ENCODE measurements at regions not wholly inside any gene's neighbourhood (a gene's known extent, or its start where the extent isn't known, plus 50 kb on each side); places are given as distances from the start of the nearest gene placed in this dataset.

DNA sequence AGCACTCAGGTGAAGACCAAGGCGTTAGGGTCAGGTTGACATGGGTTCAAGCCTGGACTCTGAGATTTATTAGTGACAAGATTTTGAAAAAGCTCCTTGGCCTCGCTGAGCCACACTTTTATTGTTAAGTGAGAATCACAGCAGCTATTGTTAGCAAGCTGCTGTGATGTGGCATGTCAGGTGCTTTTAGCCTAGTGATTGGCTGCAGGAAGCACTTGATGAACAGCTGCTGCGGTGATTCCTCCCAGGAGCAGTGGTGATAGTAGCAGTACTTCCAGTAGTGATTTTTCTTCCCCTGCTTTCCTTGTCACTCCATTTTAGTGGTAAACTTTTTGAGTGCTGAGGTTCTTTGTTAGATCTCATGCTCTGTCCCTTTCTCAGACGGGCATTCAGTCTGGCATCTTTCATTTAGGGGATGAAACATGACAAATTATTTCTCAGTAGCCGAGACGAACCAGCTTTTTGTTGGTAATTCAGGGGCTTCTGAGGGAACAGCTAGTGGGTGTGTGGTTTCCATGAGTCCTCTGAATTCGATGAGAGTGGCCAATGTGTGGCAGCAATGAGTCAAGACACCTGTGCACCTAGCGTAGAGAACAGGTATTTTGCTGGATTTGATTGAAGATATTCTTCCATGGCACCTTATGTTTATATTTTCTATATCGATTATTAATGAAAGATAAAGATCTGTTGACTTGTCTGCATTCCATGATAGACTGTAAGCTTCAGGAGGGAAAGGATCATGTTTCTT lies 696.7 kb downstream of the DHX35 start:
- no peak for DNase-seq

DNA sequence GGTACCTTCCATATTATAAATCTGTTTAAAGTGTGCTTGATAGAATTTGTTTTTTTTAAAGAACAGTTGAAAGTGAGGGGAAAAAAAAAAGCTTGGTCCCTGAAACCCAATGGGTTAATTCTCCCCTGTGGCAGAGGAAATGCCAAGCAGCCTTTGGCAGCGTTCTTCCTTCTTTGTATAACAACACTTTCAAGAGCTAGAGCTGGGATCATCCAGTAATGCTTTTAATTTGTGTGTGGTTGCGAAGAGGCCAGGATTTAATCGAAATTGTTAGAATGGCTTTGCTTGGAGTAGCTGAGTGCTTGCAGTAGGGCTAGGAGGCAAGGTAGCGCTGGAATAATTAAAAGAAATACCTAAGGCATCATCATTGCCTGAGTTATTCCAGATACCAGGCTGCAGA lies 692.0 kb downstream of the DHX35 start:
- no peak for DNase-seq

DNA sequence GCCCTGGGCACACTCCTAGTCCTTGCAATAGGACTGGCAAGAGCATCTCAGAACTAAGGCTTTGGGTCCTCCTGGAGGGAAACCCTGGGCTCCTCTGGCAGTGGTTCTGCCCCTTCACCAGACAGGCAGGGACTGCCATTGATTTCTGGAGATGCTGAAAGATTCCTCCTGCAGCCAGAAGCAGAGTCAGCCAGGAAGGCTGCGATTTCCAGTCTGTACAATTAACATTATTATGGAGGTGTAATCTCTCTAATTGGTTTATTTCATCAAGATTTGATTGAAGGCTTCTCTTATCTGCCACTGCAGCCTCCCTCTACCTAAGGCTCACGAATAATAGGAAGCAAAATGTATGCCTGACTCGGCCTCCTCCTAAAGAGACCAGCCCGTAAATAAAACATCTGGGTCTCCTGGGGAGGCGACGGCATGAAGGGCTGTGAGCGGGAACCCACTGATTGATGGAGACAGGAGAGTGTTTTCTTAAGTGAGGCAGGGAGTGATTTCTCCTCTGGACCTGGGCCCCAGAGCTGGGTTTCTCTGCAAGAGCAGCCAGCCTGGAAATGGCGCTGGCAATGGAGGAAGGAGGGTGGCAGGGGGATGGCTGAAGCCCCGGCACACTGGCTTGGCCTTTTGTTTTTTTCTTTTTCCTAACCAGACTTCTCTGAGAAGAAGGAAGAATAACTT lies 689.6 kb downstream of the DHX35 start:
- DNase-seq = no peak

DNA sequence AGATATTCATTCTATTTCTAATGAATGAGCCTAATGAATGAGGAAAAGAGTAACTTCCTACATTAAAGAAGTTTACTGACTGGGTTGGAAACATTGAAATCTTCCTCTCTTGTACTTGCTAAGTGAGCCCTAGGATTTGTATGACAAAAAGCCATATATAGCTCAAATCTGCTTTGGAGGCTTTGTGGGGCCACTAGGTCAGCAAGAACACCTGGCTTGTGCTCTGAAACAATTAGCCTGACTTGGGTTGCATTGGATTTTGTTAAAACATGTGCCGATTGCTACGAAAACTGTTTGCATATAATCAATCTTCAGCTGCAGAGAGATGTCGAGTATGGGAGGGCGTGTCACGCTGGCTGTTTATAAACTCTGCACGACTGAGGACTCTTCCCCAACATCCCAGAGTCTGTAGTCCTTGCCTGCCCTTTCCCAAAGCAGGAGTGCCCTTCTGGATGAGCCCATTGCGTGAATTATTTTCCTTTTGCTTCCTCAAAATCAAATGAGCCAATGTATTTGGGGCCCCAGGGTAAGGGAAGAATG lies 684.8 kb downstream of the DHX35 start:
- DNase-seq = no peak

DNA sequence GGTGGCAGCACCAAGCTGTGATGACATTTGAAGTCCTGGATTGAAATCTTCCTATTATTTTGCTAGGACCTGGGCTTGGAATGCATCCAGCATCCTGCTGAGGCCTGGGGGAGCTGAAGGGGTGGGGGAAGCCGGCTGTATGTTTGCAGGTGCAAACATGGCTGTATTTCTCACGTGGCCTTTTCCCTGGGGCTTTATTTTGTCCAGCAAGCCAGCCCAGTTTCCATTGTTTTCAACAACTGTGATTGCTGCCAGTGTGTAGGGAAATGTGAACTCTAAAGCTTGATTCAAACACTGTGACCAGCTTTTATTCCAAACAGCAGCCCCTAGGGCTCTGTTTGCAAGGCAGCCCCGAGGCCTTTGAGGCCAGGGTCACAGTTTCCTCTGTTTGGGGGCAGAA lies 683.0 kb downstream of the DHX35 start:
- no peak for DNase-seq

DNA sequence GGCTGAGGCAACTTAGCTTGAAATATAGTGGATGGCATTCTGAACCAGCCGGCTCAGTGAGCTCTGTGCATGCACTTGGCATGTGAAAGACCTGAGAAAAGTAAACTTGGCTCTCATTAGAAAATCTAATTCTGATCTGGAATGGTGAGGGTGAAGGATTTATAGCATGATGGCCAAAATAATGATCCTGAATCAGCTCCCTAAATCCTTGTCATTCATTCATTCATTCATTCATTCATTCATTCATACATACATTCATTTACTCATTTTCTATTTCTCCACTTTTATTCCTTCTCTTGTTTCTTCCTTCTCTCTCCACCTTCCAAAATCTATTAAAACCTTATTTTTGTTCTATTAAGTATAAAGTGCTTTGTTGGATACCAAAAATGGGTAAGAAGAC lies 681.1 kb downstream of the DHX35 start:
- no peak for DNase-seq

DNA sequence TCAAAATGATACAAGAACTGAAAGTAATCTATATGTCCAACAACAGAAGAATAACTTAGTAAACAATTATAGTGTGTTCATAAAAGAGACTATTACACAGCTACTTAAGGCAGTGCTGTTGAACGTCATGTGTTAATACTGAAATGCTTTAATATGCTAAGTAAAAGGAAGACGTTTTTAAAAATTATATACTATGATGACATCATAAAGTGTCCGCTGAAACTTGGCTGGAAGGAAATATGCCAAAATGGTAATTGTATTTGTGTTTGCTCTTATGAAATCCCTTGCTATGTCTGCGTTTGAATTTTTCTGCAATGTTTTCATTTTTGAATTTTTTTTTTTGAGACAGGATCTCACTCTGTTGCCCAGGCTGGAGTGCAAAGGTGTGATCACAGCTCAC lies 679.3 kb downstream of the DHX35 start:
- no peak for DNase-seq

DNA sequence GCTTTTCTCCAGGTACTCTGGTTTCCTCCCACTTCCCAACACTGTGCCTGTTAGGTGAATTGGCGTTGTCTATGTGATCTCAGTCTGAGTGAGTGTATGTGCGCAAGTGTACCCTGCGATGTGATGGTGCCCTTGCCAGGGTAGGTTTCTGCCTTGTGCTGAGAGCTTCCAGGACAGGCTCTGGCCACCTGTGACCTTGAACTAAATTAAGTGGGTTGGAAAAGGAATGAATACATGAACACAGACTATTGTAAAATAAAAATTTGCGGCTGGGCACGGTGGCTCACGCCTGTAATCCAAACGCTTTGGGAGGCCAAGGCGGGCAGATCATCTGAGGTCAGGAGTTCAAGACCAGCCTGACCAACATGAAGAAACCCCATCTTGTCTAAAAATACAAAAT lies 678.0 kb downstream of the DHX35 start:
- DNase-seq = no peak

DNA sequence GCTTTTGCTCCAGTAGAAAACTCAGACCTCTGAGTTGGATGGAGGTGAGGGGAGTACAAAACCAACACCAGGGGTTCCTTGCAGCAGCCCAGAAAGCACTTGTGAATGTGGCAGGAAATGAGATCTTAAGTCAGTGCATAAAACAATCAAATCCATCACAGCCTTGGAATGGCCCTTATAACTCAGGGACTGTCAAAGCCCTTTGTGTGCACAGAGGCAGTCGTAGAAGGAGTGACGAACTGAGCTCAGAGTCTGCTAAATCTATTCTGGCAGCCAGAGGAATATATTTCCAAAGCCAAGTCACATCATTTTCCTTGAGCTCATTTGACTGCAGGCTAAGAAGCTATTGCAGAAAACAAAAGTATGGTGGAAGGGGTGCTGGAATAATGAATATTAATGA lies 676.6 kb downstream of the DHX35 start:
- no peak for DNase-seq

DNA sequence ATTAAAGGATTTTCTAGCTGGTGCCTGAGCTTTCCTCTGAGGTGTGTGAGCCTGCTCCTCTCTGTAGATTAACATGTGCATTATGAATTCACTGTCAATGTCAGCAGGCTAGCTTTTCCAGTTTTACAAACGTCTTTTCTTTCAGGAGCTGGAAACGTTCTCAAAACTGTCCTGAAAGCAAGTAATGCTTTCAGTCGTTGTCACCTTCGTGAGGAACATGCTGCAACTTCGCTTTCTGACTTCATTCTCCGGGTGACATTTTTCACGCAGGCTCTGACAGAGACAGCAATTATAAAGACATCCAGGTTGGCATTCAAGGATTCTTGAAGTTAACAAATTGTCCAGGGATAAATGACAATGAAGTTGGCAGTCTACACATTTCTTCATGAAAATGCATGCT lies 671.5 kb downstream of the DHX35 start:
- no peak for DNase-seq

DNA sequence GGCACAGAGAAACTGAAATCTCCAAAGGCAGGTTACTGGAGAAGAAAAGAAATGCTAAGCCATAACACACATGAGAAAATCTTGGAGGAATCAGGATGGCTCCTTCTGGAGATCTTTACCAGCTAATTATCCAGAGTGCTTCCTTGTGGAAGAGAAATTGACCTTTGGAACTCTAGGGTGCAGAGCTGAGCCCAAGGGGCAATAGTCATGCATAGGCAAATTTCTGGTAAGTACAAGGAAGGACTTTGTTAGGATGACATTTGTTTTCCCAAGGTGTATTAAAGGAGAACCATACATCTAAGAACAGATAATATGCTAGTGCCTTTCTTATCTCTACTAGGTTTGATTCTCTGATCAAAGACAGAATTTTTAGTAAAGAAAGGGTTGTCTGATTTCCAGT lies 670.6 kb downstream of the DHX35 start:
- DNase-seq = no peak

DNA sequence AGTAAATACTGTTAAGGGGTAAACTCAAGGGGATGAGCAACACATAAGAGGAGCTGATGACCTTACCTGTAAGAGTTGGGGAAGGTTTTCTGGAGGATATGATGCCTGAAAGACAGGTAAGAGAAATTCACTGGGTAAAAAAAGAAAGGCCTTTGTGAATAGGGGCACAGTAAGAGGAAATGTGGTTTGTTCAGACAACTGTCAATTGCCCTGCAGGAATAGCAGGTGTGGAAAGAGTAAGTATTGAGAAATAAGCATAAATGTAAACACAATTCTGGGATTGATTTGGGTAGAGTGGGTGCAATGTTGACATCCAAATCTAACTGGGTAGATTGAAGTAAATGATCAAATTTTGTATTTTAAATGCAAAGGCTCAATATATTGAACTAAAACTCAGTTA lies 670.0 kb downstream of the DHX35 start:
- DNase-seq = no peak

DNA sequence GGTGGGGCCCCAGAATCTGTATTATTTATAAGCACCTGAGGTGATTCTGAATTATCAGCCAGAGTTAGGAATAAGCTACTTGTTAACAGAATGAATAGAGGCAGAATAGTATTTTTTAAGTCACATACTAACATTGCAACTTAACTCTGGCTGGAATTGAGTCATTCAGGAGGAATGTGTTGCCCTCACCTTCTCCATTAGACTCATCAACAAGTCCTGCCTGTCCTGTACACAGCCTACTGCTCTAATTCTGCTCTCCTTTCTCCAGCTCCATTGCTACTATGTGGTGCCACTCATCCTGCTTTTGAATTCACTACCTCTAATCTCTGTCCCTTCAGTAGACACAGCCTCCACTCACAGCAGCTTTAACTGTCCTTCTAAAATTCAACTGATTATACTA lies 669.4 kb downstream of the DHX35 start:
- no peak for DNase-seq

DNA sequence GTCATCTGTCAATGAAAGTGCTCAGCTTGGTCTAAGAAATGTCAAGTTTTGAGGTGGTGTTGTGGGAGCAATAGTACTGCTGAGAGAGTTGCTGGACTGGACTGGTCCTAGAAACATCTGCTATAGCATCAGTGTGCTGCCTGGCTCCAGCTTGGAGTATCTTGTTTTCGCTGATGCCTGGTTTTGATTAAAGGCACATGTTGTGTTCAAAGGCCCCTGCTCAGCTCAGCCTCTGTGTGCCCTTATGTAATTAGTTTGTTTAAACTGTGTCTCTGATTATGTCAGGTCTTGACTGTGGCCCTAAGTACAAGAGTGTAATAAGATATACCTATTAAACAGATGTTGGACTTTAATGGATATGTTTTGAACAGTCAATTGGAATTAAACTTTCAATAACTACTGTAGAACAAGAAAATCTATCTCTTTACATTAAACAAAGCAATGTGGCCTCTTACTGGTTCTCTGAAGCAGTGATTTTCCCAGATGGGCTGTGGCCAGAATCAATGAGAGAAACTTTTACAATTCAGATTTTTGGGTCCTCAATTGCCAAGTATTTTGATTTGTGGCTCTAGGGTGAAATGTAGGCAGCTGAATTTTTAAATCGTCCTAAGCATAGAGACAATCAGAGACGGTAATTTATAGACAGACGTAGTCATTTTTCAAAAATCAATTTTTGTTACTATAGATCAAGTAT lies 668.2 kb downstream of the DHX35 start:
- no peak for DNase-seq

DNA sequence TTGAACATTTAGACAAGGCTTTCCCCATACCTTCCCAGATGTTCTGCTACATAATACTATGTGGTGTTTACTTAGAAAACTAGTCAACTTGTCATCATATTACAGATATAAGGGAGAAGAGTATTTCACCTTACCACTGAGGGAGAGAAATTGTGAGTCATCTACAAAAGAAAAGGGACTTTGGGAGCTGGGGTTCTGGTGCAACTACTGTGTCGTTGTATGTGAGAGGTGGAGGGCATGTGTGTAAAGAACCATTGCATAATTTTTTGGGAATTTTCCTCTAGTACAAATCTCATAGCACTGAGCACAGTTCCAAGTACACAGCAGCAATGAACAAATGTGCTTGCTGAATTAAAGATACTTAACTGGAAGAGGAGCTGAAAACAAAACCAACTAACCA lies 665.6 kb downstream of the DHX35 start:
- no peak for DNase-seq

DNA sequence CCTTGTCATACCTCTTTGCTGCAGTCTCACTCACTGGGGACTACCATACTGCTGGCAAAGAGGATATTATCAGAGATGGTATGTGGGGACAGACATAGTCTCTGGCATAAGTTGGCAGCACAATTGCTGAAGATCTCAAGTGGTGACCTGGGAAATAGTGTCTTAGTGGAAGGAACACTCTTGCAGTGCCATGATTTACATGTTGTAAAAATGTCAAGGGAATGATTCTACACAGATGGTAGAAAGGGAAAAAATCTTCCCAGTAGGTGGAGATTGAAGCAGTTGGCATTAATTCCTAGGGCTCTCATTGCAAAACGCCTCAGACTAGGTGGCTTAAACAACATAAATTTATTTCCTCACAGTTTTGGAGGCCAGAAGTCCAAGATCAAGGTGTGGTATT lies 662.2 kb downstream of the DHX35 start:
- no peak for DNase-seq

DNA sequence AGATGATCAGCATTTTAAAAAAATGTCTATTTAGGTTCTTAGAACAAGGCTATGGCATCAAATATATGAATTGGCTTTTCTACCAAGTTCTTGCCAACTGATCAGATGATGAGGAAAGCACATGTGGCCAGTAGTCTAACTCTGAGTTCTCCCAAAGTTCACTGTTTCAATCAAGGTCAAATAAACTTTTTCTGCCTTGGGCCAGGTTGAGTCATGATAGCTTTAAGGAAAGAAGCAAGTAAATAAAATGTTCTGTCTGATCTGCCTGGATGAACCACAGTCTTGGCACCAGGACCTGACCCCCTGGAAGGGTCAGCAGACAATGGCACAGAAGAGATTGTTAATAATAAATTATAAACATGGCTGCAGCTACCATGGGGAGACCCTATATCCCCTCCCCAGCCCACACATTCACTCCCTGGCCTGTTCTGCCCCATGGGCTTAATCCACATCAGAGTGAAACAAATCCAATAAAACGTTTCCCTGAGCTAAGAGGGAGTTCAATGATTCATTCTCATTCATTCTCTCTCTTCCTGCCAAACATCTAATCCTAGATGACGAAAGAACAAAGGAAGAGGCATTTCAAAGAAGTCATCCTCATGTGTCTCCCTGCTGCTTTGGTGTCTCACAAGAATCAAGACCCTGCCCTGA lies 661.6 kb downstream of the DHX35 start:
- DNase-seq = no peak

DNA sequence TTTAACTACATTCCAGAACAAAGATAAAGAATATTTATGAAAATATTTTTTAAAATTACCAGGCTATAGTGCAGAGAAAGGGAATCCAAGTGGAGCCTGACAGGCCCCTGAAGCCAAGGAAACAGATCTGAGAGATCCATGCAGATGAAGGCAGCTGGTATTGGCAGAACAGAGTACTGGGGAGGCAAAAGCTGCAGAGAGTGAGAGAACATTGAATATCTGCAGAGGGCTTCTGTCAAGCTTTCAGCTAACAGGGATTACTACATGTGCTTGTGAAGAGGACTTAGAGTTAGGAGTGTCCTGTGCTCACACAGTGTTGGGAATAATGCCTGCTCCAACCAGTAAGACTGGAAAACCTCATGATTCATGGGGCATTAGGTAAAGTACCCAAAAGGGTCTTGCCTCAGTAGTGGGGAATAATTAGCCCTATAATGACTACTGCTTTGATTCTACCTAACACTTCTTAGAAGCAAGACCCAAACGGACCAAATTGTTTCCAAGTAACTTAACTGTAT lies 657.2 kb downstream of the DHX35 start:
- no peak for DNase-seq

DNA sequence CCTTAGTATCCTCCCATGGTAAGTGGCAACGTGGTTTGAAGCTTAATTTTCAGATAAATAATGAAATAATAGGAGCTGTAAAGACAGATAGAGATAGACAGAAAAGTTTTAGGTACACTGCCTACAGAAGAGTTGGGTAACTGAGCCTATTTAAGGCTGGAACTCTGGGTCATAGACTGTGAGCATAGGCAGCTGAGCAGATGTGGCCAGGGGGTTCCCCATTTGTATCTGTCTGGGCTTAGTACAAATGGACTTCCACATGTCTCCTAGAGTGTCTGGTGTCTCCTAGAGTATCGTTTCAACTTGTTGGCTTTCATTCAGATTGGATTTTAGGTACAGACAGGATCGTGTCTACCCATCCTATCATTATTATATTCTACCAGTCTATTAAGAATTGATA lies 649.8 kb downstream of the DHX35 start:
- DNase-seq = no peak

DNA sequence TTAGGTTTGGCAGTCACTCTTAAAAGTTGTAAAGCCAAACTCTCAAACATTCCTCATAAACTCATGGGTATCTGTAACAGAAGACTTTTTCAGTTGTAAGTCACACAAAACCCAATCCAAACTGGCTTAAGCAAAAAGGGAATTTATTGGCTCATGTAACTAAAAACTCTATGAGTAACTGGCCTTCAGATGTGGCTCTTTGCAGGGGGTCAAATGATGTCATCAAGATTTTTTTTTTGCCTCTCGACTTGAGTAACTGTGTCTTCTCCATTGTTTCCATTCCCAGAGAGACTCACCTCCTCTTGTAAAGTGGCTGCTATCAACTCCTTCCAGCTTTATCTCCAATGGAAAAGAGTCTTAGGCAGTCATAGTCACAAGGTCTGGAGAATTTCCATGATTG lies 645.0 kb downstream of the DHX35 start:
- no peak for DNase-seq

DNA sequence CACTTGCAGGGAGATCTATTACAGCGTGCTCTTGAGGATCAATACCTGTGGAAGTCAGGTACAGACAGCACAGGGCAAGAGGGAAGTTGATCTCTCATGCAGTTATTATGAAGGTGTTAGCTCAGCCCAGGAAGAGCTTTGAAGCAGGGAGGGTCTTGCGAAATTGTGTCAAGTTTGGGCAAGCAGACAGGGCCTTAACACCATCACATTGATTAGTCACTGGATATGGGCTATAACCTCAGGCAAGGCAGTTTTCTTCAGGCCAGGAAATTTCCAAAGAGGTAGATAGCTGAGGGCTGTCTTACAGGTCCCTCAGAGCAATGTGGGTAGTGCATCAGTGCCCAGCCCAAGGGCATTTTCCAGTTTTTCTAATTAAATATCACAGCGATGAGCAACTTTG lies 643.8 kb downstream of the DHX35 start:
- no peak for DNase-seq

DNA sequence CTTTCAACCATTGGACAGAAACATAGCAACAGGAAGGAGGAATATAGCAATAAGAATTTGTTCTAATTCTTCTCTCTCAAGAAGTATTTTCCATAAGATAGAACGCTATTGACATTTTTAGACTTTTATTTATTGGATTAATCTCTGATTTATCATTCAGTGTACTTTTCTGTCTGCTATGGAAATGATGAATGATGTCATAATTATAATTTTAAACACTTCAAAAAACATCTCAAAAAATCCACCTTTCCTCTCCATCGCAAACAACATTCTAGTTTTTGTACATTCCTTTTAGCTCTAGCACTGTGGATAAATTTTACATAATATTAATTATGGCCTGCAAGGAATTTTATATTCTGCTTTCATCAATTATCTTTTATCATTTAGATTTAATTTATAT lies 643.2 kb downstream of the DHX35 start:
- DNase-seq = no peak

DNA sequence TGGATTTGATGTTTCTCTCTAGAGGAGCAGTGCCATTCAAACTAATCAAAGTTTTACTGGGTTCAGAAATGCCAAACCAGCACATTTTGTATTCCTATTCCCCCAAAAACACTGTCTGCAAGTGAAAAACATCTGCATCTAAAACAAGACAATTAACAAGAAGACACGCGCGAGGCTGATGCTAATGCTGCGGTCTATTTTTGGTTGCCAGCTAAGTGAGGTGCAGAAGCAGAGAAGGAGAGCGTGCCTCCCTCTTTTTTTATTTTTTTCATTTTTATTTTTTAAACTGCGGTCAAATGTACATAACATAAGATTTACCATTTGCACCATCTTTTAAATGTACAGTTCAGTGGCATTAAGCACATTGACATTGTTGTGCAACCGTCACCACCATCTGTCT lies 641.1 kb downstream of the DHX35 start:
- no peak for DNase-seq

Measured in bone marrow (tissue), 2 donors.